ENCODE measurements at regions not wholly inside any gene's neighbourhood (a gene's known extent, or its start where the extent isn't known, plus 50 kb on each side); places are given as distances from the start of the nearest gene placed in this dataset.
"Not testable (repeated sequence)": the region's sequence is repeated elsewhere in the genome, so short reads cannot be mapped to it uniquely, and the experiment has no call there.

DNA sequence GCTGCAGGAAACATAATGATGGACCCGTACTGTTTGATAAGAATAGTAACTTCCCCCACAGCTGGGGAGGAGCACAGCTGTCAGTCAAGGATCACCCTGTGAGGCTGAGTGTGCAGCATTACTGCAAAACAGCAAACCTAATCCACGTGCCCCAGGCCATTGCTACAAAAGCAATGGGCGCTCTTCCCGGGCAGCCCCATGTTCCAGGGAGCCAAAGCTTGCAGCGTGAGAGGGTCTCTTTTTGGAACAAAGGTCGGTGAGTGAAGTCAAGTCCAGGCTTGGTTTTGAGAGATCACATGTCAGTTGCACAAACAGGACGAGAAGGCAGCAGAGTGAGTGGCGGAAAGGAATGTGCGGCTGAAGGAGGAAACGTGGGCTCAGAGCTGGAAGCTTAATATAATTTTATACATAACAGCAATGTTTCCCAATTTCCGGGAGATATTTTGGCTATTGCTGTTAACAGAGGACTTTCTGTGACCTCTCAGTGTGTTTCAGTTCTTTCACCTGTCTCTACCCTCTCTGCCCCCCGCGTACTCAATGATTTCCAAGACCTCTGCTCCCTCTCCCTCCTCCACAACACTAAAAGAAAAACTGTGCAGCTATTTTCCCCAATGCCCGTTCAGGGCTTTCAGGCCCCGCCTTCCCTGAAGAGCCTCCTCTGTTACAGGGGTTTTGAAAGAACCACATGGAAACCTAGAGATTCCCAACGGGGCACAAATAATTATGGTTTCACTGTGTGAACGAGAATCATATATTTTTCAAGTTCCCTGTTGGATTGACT, 128.9 kb downstream of the MTPAP start:
- WGBS, 10 experiments = 8 to 100% (median 79%) methylated on average over 1 to 15 of the region's 17 CpGs
- H3K4me1 ChIP-seq (replicated peaks in 1 of 2) = peaks cover 0 to 3% of the 10 kb centered on the region in 2 donors
- in situ Hi-C loops (cut with MboI; ENCODE audit: low pct_unique_long_range_greater_than_20kb in 2 of 9, low sequenced_read_pairs in 9 of 9, unreplicated experiment in 9 of 9) = no loop called here
- peak in 2 of 8 experiments; percentile 46 to 64 for ATAC-seq (replicated peaks in 6 of 8)
- H3K4me3 ChIP-seq = no peak overlapping the region
- H3K27ac ChIP-seq = no peak overlapping the region

DNA sequence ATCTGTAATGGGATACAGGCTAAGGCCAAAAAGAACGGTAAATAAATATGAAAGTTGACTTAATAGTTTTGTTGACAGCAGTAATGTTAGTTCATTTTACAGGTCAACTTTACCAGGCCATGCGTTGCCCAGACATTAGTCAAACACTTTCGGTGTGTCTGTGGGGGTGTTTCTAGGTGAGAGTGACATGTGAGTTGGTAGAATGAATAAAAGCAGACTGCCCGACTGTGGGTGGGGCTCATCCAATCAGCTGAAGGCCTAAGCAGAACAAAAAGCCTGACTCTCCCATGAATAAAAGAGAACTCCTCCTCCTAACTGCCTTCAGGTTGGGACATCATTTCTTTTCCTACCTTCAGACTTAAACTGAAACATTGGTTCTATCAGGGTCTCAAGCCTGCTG, 132.3 kb downstream of the MTPAP start:
- ATAC-seq (replicated peaks in 6 of 8) = no peak
- Histone ChIP-seq H3K4me1 (replicated peaks in 1 of 2) (peaks cover 0 to 3% of the 10 kb centered on the region in 2 donors), H3K4me3 (no peak overlapping the region), H3K27ac (no peak overlapping the region)
- 33 to 100% (median 83%) methylated on average over 1 to 4 of the region's 4 CpGs; no CpG with 5 or more reads in 1 of the 10 experiments for whole genome bisulfite sequencing, 10 experiments
- in situ Hi-C loops (cut with MboI; ENCODE audit: low pct_unique_long_range_greater_than_20kb in 2 of 9, low sequenced_read_pairs in 9 of 9, unreplicated experiment in 9 of 9) = no loop called here

DNA sequence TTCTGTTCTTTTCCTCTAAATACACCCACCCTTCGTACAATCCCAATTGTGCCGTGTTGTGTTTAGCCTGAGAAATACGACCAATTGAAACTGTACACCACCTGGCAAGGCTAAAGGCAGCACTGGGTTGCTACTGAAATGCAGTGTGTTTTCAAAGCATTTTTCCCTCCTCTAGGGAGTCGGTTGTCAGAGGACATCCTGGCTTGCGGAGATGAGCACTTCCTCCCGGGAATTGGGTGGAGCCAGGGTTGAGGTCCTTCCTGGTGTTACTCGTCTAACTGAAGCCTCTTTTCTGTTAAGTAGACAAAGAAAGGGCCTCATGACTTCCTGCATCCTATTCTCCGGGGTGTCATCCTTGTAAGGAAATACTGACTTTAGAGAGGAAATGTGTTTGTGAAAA, 133.5 kb downstream of the MTPAP start:
- Histone ChIP-seq H3K27ac (no peak overlapping the region), H3K4me1 (replicated peaks in 1 of 2) (peaks cover 0 to 3% of the 10 kb centered on the region in 2 donors), H3K4me3 (no peak overlapping the region)
- in situ Hi-C loops (cut with MboI; ENCODE audit: low pct_unique_long_range_greater_than_20kb in 2 of 9, low sequenced_read_pairs in 9 of 9, unreplicated experiment in 9 of 9) = no loop called here
- ATAC-seq (replicated peaks in 6 of 8) = peak in 2 of 8 experiments; percentile 43 to 74
- 28 to 100% (median 76%) methylated on average over 1 to 8 of the region's 8 CpGs; no CpG with 5 or more reads in 1 of the 10 experiments for WGBS, 10 experiments

DNA sequence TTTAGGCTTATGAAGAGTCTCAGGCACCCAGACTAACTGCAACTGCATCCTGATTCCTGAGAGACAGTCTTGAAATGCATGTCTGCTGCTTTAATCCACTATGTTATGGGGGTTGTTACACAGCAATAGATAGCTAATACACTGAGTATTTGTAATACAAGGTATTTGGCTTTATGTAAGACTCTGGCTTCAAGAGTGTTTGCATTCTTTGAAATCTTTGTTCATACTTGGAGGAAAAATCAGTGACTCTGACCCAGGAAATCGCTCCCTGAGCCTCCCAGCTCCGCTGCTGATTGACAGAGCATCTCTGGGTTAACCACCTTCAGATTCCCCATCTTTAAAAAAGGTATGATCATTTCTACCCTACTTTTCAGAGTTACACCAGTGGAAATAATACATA, 133.9 kb downstream of the MTPAP start:
- no peak for ATAC-seq (replicated peaks in 6 of 8)

DNA sequence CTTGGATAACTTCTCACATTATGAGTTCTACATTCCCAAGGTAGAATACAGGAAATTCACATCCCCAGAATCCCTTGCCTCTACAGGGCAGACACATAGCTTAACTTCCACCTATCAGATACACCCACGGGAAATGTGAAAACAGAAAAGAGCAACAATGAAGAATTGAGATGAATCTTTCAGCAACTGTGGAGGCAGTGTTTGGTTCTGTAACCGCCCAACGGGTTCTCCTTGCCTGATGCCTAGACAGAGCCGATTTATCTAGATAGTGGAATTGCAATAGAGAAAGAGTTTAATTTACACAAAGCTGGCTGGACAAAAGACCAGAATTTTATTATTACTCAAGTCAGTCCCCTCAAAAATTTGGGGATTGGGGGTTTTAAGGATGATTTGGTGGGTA, 138.8 kb downstream of the MTPAP start:
- no peaks in the 10 kb centered on the region for H3K4me1 ChIP-seq (replicated peaks in 1 of 2)
- H3K27ac ChIP-seq = no peak overlapping the region
- ATAC-seq (replicated peaks in 6 of 8) = no peak
- WGBS, 10 experiments = 88 to 100% (median 97%) methylated on average over 1 to 4 of the region's 4 CpGs; no CpG with 5 or more reads in 4 of the 10 experiments
- in situ Hi-C loops (cut with MboI; ENCODE audit: low pct_unique_long_range_greater_than_20kb in 2 of 9, low sequenced_read_pairs in 9 of 9, unreplicated experiment in 9 of 9) = no loop called here
- H3K4me3 ChIP-seq = no peak overlapping the region

More for the DNA sequence above, 133.9 kb downstream of the MTPAP start:
- Histone ChIP-seq H3K4me3 (no peak overlapping the region), H3K4me1 (replicated peaks in 1 of 2) (peaks cover 0 to 3% of the 10 kb centered on the region in 2 donors), H3K27ac (no peak overlapping the region)
- WGBS, 10 experiments = 73 to 100% (median 100%) methylated on average over 1 to 2 of the region's 2 CpGs; no CpG with 5 or more reads in 4 of the 10 experiments
- in situ Hi-C loops (cut with MboI; ENCODE audit: low pct_unique_long_range_greater_than_20kb in 2 of 9, low sequenced_read_pairs in 9 of 9, unreplicated experiment in 9 of 9) = no loop called here

DNA sequence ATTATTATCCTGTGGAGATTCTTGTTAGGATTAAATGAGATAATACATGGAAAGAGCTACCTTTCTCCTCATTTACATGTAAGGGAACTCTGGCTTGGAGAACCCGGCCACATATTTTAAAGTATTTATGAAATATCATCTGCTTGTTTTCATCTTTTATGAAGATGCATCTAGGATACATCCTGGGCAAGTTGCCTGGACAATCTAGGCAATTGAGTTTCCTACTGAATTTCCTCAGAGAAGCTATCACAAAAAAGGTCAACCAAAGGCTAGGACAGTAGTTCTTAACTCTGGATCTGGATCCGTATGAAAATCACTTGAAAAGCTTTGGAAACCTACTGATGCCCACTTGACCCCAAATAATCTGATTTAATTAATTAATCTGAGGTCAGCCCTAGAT, 140.7 kb downstream of the MTPAP start:
- 14 to 100% (median 88%) methylated on average over 1 to 2 of the region's 2 CpGs; no CpG with 5 or more reads in 3 of the 10 experiments for WGBS, 10 experiments
- no peak overlapping the region for H3K27ac ChIP-seq

DNA sequence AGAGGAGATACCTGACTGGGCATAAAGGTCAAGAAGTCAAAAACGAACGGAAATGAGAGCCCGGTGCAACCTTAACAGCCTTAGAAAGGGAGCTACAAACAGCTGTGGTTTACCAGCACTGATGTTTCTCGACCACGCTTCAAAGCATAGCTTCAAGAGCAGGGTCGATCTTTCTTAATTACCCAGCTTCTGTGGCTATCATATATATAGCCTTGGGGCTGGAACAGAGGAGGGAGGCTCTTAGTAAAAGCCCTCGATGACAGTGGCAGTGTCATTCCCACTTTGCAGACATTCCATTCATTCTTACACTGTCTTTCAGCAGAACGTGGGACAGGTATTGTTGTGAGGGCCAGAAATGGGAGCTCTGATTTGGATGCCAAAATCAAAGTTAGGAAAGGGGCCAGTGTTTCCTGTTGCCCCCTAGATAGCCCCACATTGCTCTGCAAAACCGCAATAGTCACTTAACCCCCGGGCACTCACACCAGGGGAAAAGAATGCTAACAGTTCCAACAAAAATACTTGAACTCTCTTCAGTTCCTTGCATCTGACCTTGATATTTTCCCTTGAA, 141.5 kb downstream of the MTPAP start:
- ATAC-seq (replicated peaks in 6 of 8) = no peak
- Histone ChIP-seq H3K27ac (no peak overlapping the region), H3K4me1 (replicated peaks in 1 of 2) (no peaks in the 10 kb centered on the region), H3K4me3 (no peak overlapping the region)
- 15 to 86% (median 53%) methylated on average over 1 to 8 of the region's 10 CpGs; no CpG with 5 or more reads in 1 of the 10 experiments for WGBS, 10 experiments
- in situ Hi-C loops (cut with MboI; ENCODE audit: low pct_unique_long_range_greater_than_20kb in 2 of 9, low sequenced_read_pairs in 9 of 9, unreplicated experiment in 9 of 9) = no loop called here

More for the DNA sequence above, 140.7 kb downstream of the MTPAP start:
- ATAC-seq (replicated peaks in 6 of 8) = no peak
- no peaks in the 10 kb centered on the region for H3K4me1 ChIP-seq (replicated peaks in 1 of 2)
- in situ Hi-C loops (cut with MboI; ENCODE audit: low pct_unique_long_range_greater_than_20kb in 2 of 9, low sequenced_read_pairs in 9 of 9, unreplicated experiment in 9 of 9) = no loop called here
- no peak overlapping the region for H3K4me3 ChIP-seq

DNA sequence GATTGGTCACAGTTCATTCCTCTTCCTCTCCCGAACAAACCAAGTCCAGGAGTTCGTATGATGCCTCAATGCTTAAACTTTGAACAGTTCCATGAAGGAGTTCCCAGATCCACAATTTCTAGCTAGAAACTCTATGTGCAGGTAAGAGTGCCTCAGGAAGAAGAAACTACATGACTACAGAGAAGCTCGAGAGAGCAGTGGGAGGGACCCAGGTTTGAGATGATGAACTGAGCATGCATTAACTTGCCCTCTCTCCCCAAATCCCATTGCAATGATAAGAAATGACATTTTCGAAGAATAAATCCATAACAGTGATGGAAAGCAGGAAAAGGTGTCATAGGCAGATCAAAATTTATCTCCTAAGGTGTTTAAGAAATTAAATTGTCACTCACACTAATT, 140.6 kb upstream of the JCAD start:
- Histone ChIP-seq H3K4me1 (replicated peaks in 1 of 2) (peaks cover 6 to 7% of the 10 kb centered on the region in 2 donors), H3K4me3 (no peak overlapping the region), H3K27ac (no peak overlapping the region)
- no peak for ATAC-seq (replicated peaks in 6 of 8)
- 22 to 96% (median 78%) methylated on average over 1 to 4 of the region's 4 CpGs; no CpG with 5 or more reads in 1 of the 10 experiments for WGBS, 10 experiments
- in situ Hi-C loops (cut with MboI; ENCODE audit: low pct_unique_long_range_greater_than_20kb in 2 of 9, low sequenced_read_pairs in 9 of 9, unreplicated experiment in 9 of 9) = no loop called here

DNA sequence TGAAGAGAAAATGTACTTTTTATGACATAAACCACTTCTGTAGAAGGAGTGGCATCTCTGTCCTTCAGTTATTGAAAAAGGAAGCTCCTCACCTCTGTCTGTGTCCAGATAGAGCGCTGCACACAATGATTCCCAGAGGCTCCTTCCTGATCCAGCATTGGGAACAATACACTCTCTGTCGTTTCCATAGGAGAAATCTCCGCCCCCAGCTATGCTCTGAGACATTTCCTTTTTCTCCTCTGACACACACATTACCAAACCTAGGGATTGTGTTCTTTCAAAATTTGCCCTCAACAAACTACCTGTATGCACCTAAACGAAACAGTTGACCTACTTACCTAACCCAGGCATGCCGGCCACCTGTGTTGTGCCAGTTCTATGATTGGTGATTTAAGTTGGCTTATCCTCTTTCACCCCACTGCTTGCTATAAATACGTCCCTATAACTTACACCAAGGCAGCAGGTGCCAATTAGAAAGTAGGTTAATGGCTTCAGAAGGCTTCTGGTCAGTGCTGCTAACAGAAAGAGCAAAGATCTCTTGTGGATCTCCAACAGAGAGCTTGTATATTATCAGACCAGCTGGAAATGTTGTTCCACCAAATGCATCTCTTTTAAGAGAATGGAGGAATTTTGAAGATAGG, 140.1 kb upstream of the JCAD start:
- in situ Hi-C loops (cut with MboI; ENCODE audit: low pct_unique_long_range_greater_than_20kb in 2 of 9, low sequenced_read_pairs in 9 of 9, unreplicated experiment in 9 of 9) = no loop called here
- H3K27ac ChIP-seq = no peak overlapping the region
- peak in 3 of 8 experiments; percentile 12 to 48 (median 35) for ATAC-seq (replicated peaks in 6 of 8)
- H3K4me1 ChIP-seq (replicated peaks in 1 of 2) = peaks cover 6 to 7% of the 10 kb centered on the region in 2 donors
- H3K4me3 ChIP-seq = no peak overlapping the region
- 24 to 91% (median 67%) methylated on average over 1 to 6 of the region's 6 CpGs; no CpG with 5 or more reads in 2 of the 10 experiments for WGBS, 10 experiments

DNA sequence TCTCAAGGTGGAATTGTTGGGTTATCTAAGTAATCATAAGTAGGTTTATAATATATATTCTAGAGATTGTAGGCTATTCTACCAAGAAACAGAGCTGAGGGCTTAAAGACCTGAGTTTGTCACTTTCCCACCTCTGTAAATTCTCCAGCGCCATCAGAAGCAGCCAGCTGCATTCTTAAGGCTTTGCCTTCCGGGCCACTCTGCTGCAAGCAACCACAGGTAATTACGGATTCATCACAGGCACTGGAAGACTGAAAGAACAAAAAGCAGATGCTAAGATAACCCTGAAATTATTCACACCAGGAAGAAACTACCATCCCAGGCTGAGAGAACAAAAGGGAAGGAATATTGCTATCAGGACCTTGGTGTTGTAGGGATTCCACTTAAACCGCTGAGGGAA, 137.8 kb upstream of the JCAD start:
- 41 to 100% (median 81%) methylated on average over 1 to 4 of the region's 4 CpGs; no CpG with 5 or more reads in 2 of the 10 experiments for WGBS, 10 experiments
- Histone ChIP-seq H3K27ac (no peak overlapping the region), H3K4me3 (no peak overlapping the region), H3K4me1 (replicated peaks in 1 of 2) (peaks cover 6 to 7% of the 10 kb centered on the region in 2 donors)
- in situ Hi-C loops (cut with MboI; ENCODE audit: low pct_unique_long_range_greater_than_20kb in 2 of 9, low sequenced_read_pairs in 9 of 9, unreplicated experiment in 9 of 9) = no loop called here
- no peak for ATAC-seq (replicated peaks in 6 of 8)

DNA sequence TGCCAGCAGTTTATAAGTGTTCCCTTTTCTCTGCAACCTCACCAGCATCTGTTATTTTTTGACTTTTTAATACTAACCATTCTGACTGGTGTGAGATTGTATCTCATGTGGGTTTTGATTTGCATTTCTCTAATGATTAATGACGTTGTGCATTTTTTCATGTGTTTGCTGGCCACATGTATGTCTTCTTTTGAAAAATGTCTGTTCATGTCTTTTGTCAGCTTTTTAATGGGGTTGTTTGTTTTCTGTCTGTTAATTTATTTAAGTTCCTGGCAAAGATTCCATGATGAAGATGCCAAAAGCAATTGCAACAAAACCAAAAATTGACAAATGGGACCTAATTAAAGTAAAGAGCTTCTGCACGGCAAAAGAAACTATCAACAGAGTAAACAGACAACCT, 137.2 kb upstream of the JCAD start:
- in situ Hi-C loops (cut with MboI; ENCODE audit: low pct_unique_long_range_greater_than_20kb in 2 of 9, low sequenced_read_pairs in 9 of 9, unreplicated experiment in 9 of 9); ATAC-seq (replicated peaks in 6 of 8); H3K4me3 ChIP-seq; H3K4me1 ChIP-seq (replicated peaks in 1 of 2); H3K27ac ChIP-seq: not testable (repeated sequence)
- 0 to 100% (median 75%) methylated on average over 1 to 2 of the region's 2 CpGs for WGBS, 10 experiments

DNA sequence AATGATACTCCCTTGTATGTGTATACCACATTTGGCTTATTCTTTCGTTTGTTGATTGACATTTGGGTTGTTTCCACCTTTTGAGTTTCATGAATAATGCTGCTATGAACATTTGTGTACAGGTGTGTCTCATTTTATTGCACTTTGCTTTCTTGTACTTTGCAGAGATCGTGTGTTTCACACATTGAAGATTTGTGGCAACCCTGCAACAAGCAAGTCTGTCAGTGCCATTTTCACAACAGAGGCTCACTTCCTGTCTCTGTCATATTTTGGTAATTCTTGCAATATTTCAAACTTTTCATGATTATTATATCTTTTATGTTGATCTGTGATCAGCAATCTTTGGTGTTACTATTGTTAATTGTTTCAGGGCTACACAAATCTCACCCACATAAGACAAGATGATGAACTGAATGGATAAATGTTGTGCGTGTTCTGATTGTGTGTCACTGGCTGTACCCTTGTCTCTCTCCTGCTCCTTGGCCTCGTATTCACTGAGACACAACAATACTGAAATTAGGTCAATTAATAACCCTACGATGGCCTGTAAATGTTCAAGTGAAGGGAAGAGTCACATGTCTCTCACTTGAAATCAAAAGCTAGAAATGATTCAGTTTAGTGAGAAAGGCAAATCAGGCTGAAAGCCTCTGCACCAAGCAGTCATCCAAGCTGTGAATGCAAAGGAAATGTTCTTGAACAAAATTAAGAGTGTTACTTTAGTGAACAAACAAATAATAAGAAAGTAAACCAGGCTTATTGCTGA, 133.6 kb upstream of the JCAD start:
- in situ Hi-C loops (cut with MboI; ENCODE audit: low pct_unique_long_range_greater_than_20kb in 2 of 9, low sequenced_read_pairs in 9 of 9, unreplicated experiment in 9 of 9) = no loop called here

More for the DNA sequence above, 133.6 kb upstream of the JCAD start:
- H3K4me3 ChIP-seq = no peak overlapping the region
- H3K4me1 ChIP-seq (replicated peaks in 1 of 2) = peaks cover 6 to 10% of the 10 kb centered on the region in 2 donors
- no peak for ATAC-seq (replicated peaks in 6 of 8)
- 10 to 92% (median 72%) methylated on average over 2 to 5 of the region's 5 CpGs for WGBS, 10 experiments
- no peak overlapping the region for H3K27ac ChIP-seq
